ENCODE measurements at regions not wholly inside any gene's neighbourhood (a gene's known extent, or its start where the extent isn't known, plus 50 kb on each side); places are given as distances from the start of the nearest gene placed in this dataset.
A peak's percentile ranks its signal among the peaks of the same experiment; 100 is the strongest.

GRCh38 chr20:59481067-59481466 lies 123.3 kb upstream of the PHACTR3 start:
- Histone ChIP-seq H3K4me1 (no peaks in the 10 kb centered on the region), H3K9me3 (no peaks in the 10 kb centered on the region), H3K4me3 (no peak overlapping the region), H3K27me3 (replicated peaks in 1 of 7) (peaks cover 0 to 43% (median 7%) of the 10 kb centered on the region in 7 donors), H3K36me3 (no peaks in the 10 kb centered on the region), H3K27ac (no peak overlapping the region)
- DNase-seq, result peak; percentile 49
- 41 to 48% (median 46%) methylated on average over 10 of the region's 10 CpGs for WGBS, 5 donors
- TF ChIP-seq, protein P1, sequence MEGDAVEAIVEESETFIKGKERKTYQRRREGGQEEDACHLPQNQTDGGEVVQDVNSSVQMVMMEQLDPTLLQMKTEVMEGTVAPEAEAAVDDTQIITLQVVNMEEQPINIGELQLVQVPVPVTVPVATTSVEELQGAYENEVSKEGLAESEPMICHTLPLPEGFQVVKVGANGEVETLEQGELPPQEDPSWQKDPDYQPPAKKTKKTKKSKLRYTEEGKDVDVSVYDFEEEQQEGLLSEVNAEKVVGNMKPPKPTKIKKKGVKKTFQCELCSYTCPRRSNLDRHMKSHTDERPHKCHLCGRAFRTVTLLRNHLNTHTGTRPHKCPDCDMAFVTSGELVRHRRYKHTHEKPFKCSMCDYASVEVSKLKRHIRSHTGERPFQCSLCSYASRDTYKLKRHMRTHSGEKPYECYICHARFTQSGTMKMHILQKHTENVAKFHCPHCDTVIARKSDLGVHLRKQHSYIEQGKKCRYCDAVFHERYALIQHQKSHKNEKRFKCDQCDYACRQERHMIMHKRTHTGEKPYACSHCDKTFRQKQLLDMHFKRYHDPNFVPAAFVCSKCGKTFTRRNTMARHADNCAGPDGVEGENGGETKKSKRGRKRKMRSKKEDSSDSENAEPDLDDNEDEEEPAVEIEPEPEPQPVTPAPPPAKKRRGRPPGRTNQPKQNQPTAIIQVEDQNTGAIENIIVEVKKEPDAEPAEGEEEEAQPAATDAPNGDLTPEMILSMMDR (IDR thresholded peaks at IDR 0.05 in 8 of 11, conservative IDR thresholded peaks at IDR 0.05 in 3 of 11), result no peak
- TF ChIP-seq POLR2A (IDR thresholded peaks at IDR 0.05) (no peak), POLR2AphosphoS5 (IDR thresholded peaks at IDR 0.05) (no peak)
- intact Hi-C loops (cut with DNase I; ENCODE audit: low total_unique reads), result no loop called here

DNA sequence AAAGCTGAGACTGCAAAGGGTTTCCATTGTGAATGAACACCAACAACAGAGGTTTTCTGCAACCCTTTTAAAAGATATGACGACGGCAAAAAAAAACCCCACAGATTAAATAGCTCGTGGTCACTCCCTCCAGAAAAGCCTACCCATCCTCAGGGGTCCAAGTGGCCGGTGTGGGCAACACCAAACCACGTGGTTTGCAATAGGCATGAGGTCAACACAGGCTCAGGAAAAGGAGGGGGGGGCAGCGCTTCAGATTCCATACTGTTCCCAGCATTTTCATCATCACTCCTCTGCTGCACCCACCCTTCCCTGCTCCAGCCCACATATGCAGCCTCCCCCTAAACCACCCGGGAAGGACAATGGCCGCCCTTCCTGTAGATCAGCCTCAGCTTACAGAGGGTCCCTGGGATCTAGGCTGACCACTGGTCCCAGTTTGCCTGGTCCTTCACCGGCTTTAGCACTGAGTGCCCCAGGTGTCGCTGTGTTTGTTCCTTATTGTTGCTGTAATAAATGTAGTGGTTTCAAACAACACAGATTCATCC lies 122.8 kb upstream of the PHACTR3 start:
- TF ChIP-seq POLR2AphosphoS5 (IDR thresholded peaks at IDR 0.05) (no peak), POLR2A (IDR thresholded peaks at IDR 0.05) (no peak)
- TF ChIP-seq, protein P1 (IDR thresholded peaks at IDR 0.05 in 8 of 11, conservative IDR thresholded peaks at IDR 0.05 in 3 of 11), result no peak
- Histone ChIP-seq H3K27me3 (replicated peaks in 1 of 7) (peaks cover 0 to 43% (median 7%) of the 10 kb centered on the region in 7 donors), H3K36me3 (no peaks in the 10 kb centered on the region), H3K9me3 (no peaks in the 10 kb centered on the region), H3K4me1 (no peaks in the 10 kb centered on the region), H3K4me3 (no peak overlapping the region), H3K27ac (no peak overlapping the region)
- 78 to 85% (median 82%) methylated on average over 9 to 10 of the region's 10 CpGs for WGBS, 5 donors
- peak; percentile 38 for DNase-seq
- intact Hi-C loops (cut with DNase I; ENCODE audit: low total_unique reads), result no loop called here

DNA sequence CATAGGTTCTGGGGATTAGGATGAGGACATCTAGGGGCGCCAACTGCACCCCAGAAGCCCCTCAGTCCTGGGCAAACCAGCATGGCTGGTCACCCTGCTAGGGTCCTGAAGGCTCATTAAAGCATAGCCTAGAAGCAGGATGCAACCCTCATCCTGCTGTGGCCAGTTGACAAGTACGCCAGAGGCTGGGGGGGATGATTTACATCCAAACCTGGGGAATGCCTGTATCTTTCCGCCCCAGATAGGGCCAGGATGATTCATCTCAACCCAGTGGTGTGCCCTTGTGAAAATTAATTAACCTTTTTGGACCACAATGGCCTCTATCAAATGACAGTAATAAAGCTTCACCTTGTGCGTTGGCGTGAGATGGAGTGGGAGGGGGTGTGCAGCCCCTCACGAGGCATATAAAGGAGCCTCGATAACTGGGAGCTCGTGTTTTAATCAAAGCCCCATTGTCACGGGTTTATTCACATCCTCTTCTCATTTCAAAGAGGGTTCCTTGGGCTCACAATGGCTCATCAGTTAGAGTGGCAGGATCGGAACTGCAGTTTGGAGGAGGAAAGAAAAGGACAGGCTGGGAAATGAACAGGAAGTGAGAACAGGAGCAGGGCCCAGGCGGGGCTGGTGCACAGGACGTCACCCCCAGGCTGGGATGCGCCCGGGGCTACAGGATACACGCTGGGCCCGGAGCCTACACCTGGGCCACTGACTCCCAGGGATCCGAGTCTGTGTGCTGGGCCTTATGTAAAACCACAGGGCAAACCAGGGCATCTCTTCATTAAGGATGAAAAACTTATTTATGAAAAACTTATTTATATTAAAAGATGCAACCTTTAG lies 121.8 kb upstream of the PHACTR3 start:
- Histone ChIP-seq H3K4me3 (no peak overlapping the region), H3K36me3 (no peaks in the 10 kb centered on the region), H3K27ac (no peak overlapping the region), H3K9me3 (no peaks in the 10 kb centered on the region), H3K27me3 (replicated peaks in 1 of 7) (peaks cover 0 to 43% (median 7%) of the 10 kb centered on the region in 7 donors), H3K4me1 (no peaks in the 10 kb centered on the region)
- no peak for TF ChIP-seq POLR2A (IDR thresholded peaks at IDR 0.05)
- TF ChIP-seq, protein P1 (IDR thresholded peaks at IDR 0.05 in 8 of 11, conservative IDR thresholded peaks at IDR 0.05 in 3 of 11), result no peak
- no peak for TF ChIP-seq POLR2AphosphoS5 (IDR thresholded peaks at IDR 0.05)
- intact Hi-C loops (cut with DNase I; ENCODE audit: low total_unique reads), result no loop called here
- peak; percentile 35 for DNase-seq
- 74 to 78% (median 76%) methylated on average over 17 of the region's 17 CpGs for WGBS, 5 donors

DNA sequence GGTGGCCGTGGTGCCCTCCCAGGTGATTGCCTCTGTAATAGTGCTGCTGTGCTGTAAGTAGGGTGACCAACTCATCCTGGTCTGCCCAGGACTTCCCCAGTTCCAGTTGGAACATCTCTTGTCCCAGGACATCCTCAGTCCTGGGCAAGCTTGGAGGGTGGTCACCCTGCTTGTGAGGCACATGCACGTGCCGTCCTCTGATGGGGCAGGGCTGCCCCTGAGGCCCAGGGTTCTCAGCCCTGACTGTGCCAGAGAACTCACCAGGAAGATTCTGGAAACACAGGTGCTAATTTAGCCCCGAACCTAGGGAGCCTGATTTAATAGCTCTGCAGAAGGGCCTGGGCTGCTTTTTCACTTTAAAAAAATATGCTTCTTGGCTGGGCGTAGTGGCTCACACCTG lies 120.9 kb upstream of the PHACTR3 start:
- Histone ChIP-seq H3K36me3 (no peaks in the 10 kb centered on the region), H3K4me1 (no peaks in the 10 kb centered on the region), H3K9me3 (no peaks in the 10 kb centered on the region), H3K27me3 (replicated peaks in 1 of 7) (peaks cover 0 to 43% (median 7%) of the 10 kb centered on the region in 7 donors), H3K4me3 (no peak overlapping the region), H3K27ac (no peak overlapping the region)
- TF ChIP-seq, protein P1 (IDR thresholded peaks at IDR 0.05 in 8 of 11, conservative IDR thresholded peaks at IDR 0.05 in 3 of 11), result no peak
- TF ChIP-seq POLR2A (IDR thresholded peaks at IDR 0.05), result no peak
- TF ChIP-seq POLR2AphosphoS5 (IDR thresholded peaks at IDR 0.05), result no peak
- WGBS, 5 donors, result 72 to 91% (median 80%) methylated on average over 5 of the region's 5 CpGs
- peak; percentile 51 for DNase-seq
- intact Hi-C loops (cut with DNase I; ENCODE audit: low total_unique reads), result no loop called here
